LoVo (cell line): ENCODE measurements at regions not wholly inside any gene's neighbourhood (a gene's known extent, or its start where the extent isn't known, plus 50 kb on each side); places are given as distances from the start of the nearest gene placed in this dataset.
"Not testable (repeated sequence)": the region's sequence is repeated elsewhere in the genome, so short reads cannot be mapped to it uniquely, and the experiment has no call there.

Source experiments
- DNase-seq: peaks from one replicate; pipeline ENCODE4 v3.0.0-alpha.2; 2016; ENCODE audit warnings: low spot score

DNA sequence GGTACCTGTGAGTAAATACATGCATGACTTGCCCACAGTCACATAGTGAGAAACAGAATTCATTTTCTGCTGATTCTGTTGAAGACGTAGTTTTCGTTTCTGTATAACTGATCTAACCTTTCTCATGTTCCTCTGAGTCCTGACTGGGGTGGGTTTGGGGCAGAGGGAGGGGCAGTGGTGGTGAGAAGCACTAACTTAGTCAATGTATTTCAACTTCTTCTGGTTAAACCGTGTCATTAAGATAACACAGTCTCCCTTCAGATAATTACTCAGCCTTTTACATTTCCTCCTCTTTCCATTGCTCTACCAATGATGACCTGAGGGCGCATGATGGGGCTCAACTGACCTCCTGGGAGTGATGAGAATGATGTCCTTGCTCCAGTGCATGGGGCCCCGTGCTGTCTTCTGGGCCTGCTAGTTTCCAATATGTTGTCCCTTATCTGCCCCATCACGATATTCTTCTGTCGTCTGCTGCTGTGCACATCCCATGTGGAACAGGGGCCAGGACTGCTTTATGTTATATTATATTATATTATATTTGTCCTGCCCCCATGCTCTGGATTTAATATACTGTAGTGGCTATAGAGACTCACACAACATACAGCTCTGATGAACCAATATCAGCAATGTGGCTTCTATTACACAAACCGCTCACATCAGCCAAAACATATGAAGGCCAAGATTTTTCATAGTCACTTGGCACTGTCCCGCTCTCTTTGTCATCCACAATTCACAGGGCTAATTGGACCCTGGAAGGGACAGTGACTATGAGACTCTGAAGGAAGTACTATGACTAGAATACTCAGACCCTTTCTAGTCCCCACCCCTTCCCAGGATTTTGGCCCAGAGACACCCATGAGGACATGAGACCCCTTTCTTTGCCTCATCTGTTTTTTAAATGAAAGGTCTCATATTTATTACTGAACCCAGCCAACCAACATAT, 407.1 kb upstream of the MCTP2 start:
- DNase-seq = no peak

DNA sequence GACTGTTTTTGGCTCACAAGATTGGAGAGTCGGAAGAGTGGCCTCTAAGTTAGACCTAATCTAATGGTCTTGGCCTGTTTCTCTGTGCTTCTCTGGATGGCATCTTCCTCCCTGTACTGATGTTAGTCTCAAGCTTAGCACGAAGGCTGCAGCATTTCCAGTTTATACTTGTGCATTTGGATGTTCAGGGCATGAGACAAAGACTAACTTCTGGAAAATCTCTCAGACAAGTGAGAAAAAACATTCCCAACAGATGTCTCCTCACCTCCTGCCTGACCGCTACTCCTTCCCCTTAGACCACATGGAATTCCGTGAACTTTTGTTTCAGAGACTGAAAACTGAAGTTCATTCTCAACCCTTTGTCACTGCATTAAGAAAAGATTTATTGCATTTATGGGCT, 410.8 kb upstream of the MCTP2 start:
- no peak for DNase-seq

DNA sequence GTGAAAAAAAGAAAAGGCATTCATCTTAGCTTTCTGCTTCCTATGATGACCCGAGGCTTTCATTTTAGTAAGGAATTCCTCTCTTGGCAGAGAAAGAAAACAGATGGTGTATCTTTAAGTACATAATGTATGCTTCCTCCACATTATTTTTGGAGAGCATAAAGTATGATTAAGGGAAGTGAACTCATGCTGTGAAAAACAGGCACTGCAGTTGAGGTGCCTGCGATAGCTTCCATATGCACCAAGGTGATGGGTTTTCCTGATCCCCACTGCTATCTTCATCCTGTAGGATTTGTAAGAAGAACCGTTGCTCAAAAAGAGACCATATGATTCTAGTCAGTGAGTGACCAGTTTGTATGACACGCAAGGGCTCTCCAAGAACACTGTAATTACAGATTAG, 411.5 kb upstream of the MCTP2 start:
- no peak for DNase-seq

DNA sequence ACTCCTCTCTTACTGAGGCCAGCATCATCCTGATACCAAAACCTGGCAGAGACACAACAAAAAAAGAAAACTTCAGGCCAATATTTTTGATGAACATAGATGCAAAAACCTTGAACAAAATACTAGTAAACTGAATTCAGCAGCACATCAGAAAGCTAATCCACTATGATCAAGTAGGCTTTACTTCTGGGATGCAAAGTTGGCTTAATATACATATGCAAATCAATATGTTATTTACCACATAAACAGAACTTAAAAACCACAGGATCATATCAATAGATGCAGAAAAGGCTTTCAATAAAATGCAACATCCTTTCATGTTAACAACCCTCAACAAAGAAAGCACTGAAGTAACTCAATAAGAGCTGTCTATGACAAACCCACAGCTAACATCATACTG, 414.5 kb upstream of the MCTP2 start:
- no peak for DNase-seq

DNA sequence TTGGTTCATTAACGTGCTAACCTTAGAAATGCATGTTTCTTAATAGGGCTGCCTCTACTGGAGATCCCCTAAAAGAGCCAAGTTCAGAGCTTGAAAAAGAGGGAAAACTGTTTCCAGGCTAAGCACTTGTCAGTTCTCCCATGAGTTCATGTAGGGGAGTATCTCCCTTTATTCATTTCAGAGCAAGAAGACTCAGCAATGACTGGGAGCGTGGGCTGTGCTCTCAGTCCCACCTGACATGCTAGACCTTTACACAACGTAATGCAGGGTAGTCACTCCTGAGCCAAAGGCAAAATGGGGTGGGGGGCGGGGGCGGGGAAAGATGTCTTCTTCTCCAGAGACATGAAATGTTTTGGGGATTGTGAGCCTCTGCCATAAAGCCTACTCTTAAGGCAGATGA, 420.1 kb upstream of the MCTP2 start:
- no peak for DNase-seq

DNA sequence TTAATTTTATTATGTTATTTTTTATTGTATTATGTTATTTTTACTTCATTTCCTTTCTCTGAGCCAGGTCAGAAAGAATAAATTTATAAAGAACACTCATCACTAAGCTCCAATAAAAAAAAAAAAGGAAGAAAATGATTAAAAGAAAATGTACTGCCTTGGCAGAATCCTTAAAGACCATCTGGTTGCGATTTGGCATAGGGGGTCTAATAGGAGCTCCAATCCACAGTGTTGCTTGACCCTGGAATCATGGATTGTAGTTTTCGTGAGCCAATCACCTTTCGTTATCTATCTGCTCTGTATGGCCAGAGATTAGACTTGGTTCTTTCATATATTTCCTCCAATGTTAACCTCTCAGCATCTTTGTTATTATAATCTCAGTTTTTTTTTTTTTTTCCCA, 421.8 kb upstream of the MCTP2 start:
- no peak for DNase-seq

DNA sequence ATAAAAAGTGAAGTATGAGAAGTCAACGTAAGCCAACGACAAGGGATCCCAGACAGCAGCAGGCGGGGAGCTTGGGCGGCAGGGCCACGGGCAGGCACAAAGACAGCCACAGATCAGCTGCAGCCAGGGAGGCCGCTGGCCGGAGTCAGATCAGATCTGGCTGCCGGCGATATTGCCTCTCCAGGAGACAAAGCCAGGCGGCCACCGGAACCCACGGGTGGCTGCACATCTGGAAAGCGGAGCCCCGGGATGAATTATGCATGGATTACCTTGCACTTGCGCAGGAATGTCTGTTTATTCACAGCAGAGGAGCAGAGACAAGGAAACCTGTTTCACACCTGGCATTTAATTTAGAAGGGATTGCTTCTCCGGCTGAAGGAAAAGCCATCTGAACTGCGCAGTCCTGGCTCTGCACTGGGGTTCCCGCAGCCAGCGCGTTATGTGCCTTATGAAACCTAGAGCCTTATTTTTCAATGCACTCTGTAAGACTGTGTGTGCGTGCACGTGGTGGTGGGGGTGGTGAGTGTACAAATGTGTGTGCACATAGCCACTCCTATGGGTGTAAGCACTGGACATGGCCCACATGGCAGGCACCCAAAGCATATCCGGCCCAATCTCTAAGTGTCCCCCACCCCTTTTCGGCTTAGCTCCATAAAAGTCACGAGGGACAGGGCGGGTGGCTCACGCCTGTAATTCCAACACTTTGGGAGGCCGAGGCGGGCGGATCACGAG, 427.8 kb upstream of the MCTP2 start:
- no peak for DNase-seq

DNA sequence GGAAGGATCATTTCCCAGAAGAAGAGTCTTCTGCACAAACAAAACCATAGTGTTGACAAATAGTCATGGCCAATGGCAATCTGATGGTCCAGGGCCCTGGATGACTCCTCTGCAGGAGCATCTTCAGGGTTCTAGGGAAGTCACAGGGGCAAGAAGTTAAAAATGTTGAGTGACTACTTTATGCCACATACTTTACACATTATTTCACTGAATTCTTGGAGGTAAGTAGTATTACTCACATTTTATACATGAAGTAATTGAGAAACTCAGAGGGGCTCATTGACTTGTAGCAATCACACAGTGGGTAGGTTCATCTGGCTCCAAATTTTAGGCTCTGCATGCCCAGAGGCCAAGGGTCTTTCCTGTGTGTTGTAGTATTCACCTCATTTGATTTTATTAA, 430.2 kb upstream of the MCTP2 start:
- DNase-seq = no peak

DNA sequence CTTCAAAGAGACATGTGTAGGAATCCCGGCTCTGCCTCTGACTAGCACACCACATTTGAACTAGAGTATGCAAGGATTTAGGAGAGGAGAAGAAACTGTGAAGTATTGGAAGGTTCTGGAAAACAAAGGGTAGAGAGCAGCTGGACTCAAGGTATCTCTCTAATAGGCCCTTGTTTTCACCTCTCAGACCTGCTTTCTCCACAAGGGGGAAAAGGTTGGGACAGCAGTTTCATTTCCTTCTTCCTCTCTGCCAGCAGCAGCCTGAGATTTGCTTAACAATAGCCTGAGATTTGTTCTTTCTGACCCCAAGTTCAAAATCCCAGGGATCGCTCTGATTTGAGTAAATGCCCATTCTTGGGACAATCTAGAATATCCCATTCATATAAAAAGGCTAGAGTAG, 430.6 kb upstream of the MCTP2 start:
- DNase-seq = no peak

DNA sequence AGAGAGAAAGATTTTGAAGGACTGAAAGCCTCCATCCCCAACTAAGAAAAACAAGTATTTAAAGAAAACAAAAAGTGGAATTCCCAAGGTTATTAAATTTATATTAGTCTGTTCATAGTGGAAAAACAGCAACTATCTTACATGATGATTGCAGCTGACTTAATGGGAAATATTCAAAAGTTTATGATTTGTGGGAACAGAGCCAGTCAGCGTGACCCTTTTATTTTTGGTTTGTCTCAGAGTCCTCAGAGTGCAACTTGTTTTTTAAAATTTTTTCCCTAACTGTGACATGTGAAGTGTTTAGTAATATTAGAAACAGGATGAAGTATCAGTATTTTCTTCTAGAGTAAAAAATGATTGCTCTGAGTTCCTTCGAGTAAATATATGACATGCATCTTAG, 441.9 kb upstream of the MCTP2 start:
- no peak for DNase-seq

DNA sequence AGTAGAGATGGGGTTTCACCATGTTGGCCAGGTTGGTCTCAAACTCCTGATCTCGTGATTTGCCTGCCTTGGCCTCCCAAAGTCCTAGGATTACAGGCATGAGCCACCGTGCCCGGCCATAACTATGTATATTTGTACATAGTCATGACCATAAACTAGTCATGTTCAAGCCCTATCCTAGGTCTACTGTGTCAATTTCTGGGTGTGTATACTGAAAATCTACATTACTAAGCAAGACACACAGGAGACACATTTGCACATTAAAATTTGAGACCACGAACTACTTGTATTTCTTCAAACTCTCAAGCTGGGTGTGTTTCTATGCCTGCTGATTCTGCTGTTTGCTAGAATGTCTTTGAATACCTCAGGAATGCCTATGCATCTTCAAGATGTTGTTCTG, 451.3 kb upstream of the MCTP2 start:
- DNase-seq = no peak

DNA sequence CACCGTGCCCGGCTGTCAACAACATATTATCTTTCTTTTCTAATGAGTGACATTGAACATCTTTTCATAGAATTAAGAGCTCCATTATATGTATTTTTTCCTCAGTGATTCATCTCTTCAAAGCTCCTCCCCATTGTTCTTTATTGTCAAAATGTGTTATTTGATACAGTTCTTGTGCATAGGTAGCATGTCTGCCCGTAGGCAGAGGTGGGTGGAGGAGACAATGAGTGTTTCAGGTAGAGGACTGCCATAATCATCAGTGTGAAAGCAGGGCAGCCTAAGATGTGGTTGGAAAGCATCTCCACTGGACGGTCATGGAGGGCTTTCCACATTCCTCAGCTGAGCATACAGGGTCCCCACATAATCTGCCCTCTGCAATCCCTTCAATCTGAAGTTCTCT, 452.0 kb upstream of the MCTP2 start:
- DNase-seq = no peak

DNA sequence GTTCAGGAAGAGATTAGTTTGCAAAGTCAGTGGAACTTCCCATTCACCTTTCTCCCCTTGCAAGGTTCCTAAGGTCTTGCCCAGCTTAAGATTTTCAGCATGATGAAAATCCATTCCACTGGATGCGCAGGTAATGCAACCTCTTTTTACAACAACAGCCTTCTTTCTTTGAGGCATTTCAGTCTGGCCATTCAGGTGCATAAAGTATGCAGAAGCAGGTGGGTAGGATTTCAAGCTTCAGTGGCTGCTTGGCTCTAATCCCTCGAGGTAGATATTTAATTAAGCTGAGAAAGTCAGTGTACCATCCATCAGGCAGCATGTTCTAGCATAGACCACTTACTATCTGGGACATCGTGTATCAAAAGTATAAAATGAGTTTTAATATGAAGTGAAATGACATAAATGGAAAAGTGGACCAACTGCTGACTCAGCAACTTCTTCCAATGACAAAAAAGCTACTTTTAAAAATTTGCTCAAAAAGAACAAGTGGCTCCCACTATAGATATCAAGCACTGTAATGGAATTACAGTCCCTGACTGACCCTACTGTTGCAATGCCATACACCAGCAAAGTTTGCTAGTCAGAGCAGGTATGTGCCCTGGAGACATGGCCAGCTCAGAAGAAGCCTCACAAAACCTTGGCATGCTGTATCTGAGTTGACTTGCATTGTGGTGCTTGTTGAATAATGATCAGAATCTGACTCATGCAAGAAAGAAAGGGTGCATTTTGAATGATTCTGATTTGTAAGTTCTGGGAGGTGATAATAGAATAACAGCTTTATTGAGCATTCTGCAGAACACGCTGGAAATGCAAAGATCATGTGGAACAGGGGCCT, 459.9 kb upstream of the MCTP2 start:
- no peak for DNase-seq

DNA sequence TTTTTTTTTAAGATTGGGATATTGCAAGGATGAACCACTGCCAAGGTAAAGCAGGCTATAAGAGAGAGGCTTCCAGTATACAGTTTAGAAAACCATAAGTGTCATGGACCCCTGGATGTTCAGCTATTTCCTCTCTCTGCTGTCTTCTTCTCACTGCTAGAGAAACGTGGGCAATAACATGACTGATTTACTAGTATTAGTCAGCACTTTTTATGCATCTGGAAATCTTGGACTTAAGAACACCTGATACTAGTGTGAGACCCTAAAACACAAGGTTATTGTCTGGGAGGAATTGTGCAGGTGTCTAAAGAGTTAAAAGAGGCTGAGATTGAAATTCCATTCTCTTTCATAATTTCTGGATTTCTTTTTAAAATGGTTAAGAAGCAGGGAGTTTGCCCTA, 460.6 kb upstream of the MCTP2 start:
- DNase-seq = no peak

DNA sequence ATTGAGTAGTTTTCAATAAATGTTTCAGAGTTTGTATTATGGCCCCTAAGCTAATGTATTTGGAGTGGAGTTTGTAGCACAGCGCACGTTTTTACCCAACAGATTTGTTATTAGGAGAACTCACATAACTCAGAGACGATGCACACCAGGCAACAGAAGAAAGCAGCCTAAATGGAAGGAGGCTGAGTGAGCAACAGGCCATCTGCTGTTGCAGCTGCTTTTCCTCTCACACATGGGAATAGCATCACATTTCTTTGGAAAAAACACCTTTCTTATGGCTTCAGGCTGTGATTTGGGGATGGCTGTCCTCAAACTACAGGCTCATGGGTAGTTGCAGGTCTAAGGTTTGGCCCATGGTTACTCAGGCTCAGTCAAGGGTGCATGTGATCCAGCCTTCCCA, 469.3 kb upstream of the MCTP2 start:
- DNase-seq = no peak

DNA sequence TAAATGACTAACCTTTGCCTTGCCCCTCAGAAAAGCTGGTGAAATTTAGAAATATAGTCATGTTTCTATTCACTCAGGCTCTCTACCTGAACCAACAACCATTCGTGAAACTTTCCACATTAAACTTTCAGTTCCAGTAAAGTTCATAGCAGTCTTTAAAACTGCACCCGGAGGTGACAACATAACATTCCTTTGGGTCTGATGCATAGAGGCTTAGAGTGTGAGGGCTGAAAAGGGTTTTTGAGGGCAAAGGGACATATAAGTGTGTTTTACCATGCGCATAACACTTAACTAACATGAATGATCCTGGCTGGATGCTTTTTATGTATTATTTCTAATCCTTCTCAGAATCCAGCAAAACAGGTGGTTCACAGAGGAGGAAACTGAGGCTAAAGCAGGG, 471.7 kb upstream of the MCTP2 start:
- DNase-seq = no peak

DNA sequence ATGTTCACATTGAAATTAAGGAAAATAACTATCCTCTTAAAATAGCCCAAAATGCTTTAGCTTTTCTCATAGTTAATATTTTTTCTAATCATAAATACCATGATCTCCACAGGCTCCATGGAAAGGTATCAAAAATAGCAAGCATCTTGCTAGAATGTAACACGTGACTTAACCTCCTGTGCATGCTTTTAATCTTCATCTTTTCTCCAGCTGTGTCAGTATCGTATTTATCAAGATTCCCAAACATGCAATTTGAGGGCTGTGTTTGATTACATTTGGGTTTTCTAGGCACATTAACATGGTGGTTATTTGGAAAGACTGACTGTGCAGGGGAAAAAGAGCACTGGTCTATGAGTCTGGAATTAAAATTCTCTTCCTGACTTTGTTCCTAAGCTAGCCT, 472.5 kb upstream of the MCTP2 start:
- no peak for DNase-seq

DNA sequence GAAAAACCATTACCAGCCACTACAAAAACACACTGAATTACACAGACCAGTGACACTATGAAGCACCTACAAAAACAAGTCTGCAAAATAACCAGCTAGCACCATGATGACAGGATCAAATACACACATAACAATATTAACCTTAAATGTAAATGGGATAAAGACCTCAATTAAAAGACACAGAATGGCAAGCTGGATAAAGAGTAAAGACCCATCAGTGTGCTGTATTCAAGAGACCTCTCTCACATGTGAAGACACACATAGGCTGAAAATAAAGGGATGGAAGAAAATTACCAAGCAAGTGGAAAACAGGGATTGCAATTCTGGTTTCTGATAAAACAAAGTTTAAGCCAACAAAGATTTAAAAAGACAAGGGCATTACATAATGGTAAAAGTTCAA, 482.7 kb upstream of the MCTP2 start:
- no peak for DNase-seq

DNA sequence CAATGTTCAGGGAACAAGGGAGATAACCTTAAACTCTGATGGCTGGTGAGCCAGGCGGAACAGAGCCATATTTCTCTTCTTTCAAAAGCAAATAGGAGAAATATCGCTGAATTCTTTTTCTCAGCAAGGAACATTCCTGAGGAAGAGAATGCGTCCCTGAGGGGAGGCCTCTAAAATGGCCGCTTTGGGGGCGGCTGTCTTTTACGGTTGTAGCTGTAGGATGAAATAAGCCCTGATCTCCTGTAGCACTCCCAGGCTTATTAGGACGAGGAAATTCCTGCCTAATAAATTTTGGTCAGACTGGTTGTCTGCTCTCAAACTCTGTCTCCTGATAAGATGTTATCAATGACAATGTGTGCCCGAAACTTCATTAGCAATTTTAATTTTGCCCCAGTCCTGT, 496.4 kb upstream of the MCTP2 start:
- DNase-seq = not testable (repeated sequence)

DNA sequence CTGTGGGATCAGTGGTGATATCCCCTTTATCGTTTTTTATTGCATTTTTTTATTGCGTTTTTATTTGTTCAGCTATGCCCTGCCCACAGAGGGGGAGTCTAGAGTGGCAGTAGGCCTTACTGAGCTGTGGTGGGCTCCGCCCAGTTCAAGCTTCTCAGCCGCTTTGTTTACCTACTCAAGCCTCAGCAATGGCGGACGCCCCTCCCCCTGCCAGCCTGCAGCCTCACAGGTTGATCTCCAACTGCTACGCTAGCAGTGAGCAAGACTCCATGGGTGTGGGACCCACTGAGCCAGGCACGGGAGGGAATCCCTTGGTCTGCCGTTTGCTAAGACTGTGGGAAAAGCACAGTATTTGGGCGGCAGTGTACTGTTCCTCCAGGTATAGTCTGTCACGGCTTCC, 500.6 kb upstream of the MCTP2 start:
- no peak for DNase-seq

DNA sequence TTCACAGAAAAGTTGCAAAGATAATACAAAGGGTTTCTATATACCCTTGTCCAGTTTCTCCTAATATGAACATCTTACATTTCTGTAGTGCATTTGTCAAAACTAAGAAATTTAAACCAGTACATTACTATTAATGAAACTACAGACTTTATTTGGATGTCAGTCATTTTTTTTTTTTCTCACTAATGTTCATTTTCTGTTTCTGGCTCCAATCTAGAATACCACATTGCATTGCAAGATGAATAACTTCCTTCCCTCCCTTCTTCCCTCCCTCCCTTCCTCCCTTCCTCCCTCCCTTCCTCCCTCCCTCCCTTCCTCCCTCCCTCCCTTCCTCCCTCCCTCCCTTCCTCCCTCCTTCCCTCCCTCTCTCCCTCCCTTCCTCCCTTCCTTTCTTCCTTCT, 509.2 kb upstream of the MCTP2 start:
- DNase-seq = no peak

DNA sequence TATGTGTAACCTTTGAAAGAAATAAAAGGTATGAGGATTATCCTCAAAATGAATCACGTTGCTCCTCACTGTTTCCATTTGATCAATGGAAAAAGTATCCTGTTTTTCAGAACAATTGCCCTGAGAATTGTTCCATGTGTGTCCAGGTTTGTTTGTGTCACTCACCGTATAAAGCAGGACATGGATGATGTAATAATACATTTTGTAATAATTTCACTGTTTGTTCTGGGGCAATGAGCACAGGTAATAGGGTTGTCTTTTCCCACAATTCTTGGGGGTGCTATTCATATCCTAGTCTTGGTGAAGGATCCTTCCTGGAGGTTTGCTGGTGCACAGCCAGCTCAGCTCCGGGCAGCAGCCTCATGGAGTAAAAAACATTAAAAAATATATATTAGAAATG, 510.8 kb upstream of the MCTP2 start:
- DNase-seq = no peak

DNA sequence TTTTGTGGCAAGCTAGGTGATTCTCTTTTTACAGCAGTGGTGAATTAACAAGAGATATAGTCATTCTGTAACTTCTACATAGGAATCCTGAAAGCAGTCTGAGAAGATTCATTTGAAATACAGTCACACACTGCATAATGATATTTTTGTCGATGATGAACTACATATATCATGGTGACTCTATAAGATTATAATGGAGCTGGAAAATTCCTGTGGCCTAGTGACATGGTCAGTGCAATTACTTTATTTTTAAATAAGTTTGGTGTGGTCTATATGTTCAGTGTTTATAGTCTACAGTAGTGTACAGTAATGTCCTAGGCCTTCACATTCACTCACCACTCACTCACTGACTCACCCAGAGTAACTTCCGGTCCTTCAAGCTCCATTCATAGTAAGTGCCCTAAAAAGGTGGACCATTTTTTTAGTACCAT, 511.4 kb upstream of the MCTP2 start:
- DNase-seq = no peak
